DOHH2 (cell line): ENCODE measurements at regions not wholly inside any gene's neighbourhood (a gene's known extent, or its start where the extent isn't known, plus 50 kb on each side); places are given as distances from the start of the nearest gene placed in this dataset.
"Not testable (repeated sequence)": the region's sequence is repeated elsewhere in the genome, so short reads cannot be mapped to it uniquely, and the experiment has no call there.

Source experiments
- H3F3A ChIP-seq: fragments of 200-600 bp; sonication (generic), shearing (Covaris generic); 2 replicates; pipeline ENCODE4 v1.6.0; 2016; ENCODE audit warnings: antibody characterized with exemption, mild to moderate bottlenecking; ENCODE audit not compliant: control insufficient read depth, insufficient read depth
- H3K27ac ChIP-seq: fragments of 200-600 bp; sonication (generic); 2 replicates; pipeline ENCODE4 v1.5.1; 2014; ENCODE audit warnings: low read depth, mild to moderate bottlenecking, low read length, moderate library complexity
- H3K27me3 ChIP-seq: fragments of 200-600 bp; sonication (generic); 2 replicates; pipeline ENCODE4 v1.6.1; 2014; ENCODE audit warnings: mild to moderate bottlenecking, low read length, mixed read lengths; ENCODE audit not compliant: control insufficient read depth
- H3K36me3 ChIP-seq: fragments of 200-600 bp; sonication (generic); 2 replicates; pipeline ENCODE4 v1.6.1; 2014; ENCODE audit warnings: mild to moderate bottlenecking, low read length, moderate library complexity, mixed read lengths; ENCODE audit not compliant: control insufficient read depth
- H3K4me1 ChIP-seq: fragments of 200-600 bp; sonication (generic); 2 replicates; pipeline ENCODE4 v1.6.1; 2014; ENCODE audit warnings: mild to moderate bottlenecking, low read length, mixed read lengths; ENCODE audit not compliant: control insufficient read depth
- H3K4me2 ChIP-seq: fragments of 200-600 bp; sonication (generic); 2 replicates; pipeline ENCODE4 v1.6.0; 2014; ENCODE audit warnings: mild to moderate bottlenecking, low read length, moderate library complexity
- H3K4me3 ChIP-seq: fragments of 200-600 bp; sonication (generic); 2 replicates; pipeline ENCODE4 v1.5.1; 2014; ENCODE audit warnings: mild to moderate bottlenecking, low read length, mixed read lengths
- H3K79me2 ChIP-seq: fragments of 200-600 bp; sonication (generic); 2 replicates; pipeline ENCODE4 v1.6.1; 2014; ENCODE audit warnings: mild to moderate bottlenecking, low read length, mixed read lengths; ENCODE audit not compliant: control insufficient read depth
- H3K9me2 ChIP-seq: fragments of 200-600 bp; sonication (generic); replicated peaks from 2 replicates; pipeline ENCODE4 v1.6.1; 2014; ENCODE audit warnings: mild to moderate bottlenecking, low read length, mixed read lengths; ENCODE audit not compliant: control insufficient read depth
- H3K9me3 ChIP-seq: fragments of 200-600 bp; sonication (generic); 2 replicates; pipeline ENCODE4 v1.6.1; 2014; ENCODE audit warnings: antibody characterized with exemption, low read length, mixed read lengths; ENCODE audit not compliant: control insufficient read depth, insufficient read depth
- H4K20me1 ChIP-seq: fragments of 200-600 bp; sonication (generic); 2 replicates; pipeline ENCODE4 v1.6.0; 2014; ENCODE audit warnings: low read depth, mild to moderate bottlenecking, antibody characterized with exemption, low read length, moderate library complexity; ENCODE audit not compliant: control insufficient read depth, insufficient read depth
- EZH2phosphoT487 ChIP-seq: fragments of 200-600 bp; sonication (generic); IDR thresholded peaks from 2 replicates; pipeline ENCODE4 v1.6.1; 2017; ENCODE audit warnings: borderline replicate concordance, mild to moderate bottlenecking, antibody characterized with exemption, low read length, moderate library complexity, mixed read lengths
- TF ChIP-seq, protein P1 (sequence below): fragments of 200-600 bp; sonication (generic); IDR thresholded peaks from one replicate; pipeline ENCODE4 v1.5.1; 2014; ENCODE audit warnings: antibody characterized with exemption, mild to moderate bottlenecking, low read depth, low read length; ENCODE audit not compliant: poor library complexity, severe bottlenecking

- Histone ChIP-seq H3K9me2 (no peaks in the 10 kb centered on the region), H3K4me3 (no peak overlapping the region), H3F3A (no peaks in the 10 kb centered on the region), H3K36me3 (no peaks in the 10 kb centered on the region), H3K4me1 (no peaks in the 10 kb centered on the region), H3K9me3 (no peaks in the 10 kb centered on the region), H3K4me2 (no peak overlapping the region), H3K27ac (no peak overlapping the region), H3K27me3 (no peaks in the 10 kb centered on the region), H3K79me2 (no peaks in the 10 kb centered on the region), H4K20me1 (no peaks in the 10 kb centered on the region)
- TF ChIP-seq, protein P1, sequence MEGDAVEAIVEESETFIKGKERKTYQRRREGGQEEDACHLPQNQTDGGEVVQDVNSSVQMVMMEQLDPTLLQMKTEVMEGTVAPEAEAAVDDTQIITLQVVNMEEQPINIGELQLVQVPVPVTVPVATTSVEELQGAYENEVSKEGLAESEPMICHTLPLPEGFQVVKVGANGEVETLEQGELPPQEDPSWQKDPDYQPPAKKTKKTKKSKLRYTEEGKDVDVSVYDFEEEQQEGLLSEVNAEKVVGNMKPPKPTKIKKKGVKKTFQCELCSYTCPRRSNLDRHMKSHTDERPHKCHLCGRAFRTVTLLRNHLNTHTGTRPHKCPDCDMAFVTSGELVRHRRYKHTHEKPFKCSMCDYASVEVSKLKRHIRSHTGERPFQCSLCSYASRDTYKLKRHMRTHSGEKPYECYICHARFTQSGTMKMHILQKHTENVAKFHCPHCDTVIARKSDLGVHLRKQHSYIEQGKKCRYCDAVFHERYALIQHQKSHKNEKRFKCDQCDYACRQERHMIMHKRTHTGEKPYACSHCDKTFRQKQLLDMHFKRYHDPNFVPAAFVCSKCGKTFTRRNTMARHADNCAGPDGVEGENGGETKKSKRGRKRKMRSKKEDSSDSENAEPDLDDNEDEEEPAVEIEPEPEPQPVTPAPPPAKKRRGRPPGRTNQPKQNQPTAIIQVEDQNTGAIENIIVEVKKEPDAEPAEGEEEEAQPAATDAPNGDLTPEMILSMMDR: no peak
- no peak for TF ChIP-seq EZH2phosphoT487
These were observed 177.3 kb upstream of the FST start for GRCh38 chr5:53303105-53303504.

DNA sequence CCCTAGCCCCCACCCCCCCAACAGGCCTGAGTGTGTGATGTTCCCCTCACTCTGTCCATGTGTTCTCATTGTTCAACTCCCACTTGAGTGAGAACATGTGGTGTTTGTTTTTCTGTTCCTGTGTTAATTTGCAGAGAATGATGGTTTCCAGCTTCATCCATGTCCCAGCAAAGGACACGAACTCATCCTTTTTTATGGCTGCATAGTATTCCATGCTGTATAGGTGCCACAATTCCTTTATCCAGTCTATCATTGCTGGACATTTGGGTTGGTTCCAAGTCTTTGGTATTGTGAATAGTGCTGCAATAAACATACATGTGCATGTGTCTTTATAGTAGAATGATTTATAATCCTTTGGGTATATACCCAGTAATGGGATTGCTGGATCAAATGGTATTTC is 175.1 kb upstream of the FST start:
- H3K9me3 ChIP-seq, H3K27ac ChIP-seq, H3K4me1 ChIP-seq, H3K9me2 ChIP-seq, H3F3A ChIP-seq, H3K4me2 ChIP-seq, H3K27me3 ChIP-seq, H4K20me1 ChIP-seq, H3K79me2 ChIP-seq, H3K4me3 ChIP-seq, H3K36me3 ChIP-seq: not testable (repeated sequence)

DNA sequence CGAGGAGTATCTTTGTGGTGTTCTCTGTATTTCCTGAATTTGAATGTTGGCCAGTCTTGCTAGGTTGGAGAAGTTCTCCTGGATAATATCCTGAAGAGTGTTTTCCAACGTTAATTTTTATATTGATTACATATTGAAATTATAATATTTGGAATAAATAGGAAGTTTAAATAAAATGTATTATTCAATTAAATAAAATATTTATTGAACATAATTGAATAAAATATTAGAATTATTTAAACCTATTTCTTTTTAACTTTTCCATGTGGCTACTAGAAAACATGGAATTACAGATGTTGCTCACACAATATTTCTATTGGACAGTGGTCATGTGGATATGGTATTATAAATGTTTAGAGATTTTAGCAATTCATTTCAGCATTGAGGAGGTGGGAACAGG is 170.8 kb upstream of the FST start:
- Histone ChIP-seq H4K20me1 (no peaks in the 10 kb centered on the region), H3K27me3 (no peaks in the 10 kb centered on the region), H3K4me2 (no peak overlapping the region), H3K79me2 (no peaks in the 10 kb centered on the region), H3K9me3 (no peaks in the 10 kb centered on the region), H3K9me2 (no peaks in the 10 kb centered on the region), H3K4me1 (no peaks in the 10 kb centered on the region), H3K36me3 (no peaks in the 10 kb centered on the region), H3K4me3 (no peak overlapping the region), H3F3A (no peaks in the 10 kb centered on the region), H3K27ac (no peak overlapping the region)
- TF ChIP-seq, protein P1: no peak
- TF ChIP-seq EZH2phosphoT487: no peak

DNA sequence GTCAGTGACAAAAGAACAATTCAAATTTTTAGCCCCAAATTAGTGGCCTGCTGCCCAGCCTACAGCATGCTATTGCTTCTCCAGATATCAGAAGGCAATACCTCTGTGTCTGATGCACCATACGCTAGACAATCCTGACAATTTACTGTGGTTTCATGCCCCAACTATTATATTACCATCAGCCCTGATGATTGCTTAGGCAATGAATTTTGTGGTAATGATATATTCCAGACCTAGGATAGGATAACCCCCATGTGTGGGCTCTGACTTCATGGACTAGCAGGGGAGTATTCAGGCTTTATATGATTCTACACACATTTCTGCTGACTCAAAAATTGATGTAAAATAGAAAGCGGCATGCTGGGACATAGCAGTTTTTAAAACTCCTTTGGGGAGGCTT is 168.7 kb upstream of the FST start:
- H3K4me1 ChIP-seq: no peaks in the 10 kb centered on the region
- H3K9me3 ChIP-seq: no peaks in the 10 kb centered on the region
- H3F3A ChIP-seq: no peaks in the 10 kb centered on the region
- H3K4me3 ChIP-seq: no peak overlapping the region
- no peaks in the 10 kb centered on the region for H3K79me2 ChIP-seq
- H3K9me2 ChIP-seq: no peaks in the 10 kb centered on the region
- no peak overlapping the region for H3K4me2 ChIP-seq
- TF ChIP-seq, protein P1: no peak
- no peak for TF ChIP-seq EZH2phosphoT487
- H3K27me3 ChIP-seq: no peaks in the 10 kb centered on the region
- no peaks in the 10 kb centered on the region for H3K36me3 ChIP-seq
- no peaks in the 10 kb centered on the region for H4K20me1 ChIP-seq
- H3K27ac ChIP-seq: no peak overlapping the region
